ENCODE measurements at regions not wholly inside any gene's neighbourhood (a gene's known extent, or its start where the extent isn't known, plus 50 kb on each side); places are given as distances from the start of the nearest gene placed in this dataset.

GRCh38 chr7:35339811-35340210 is 85.9 kb upstream of the TBX20 start:
- TF ChIP-seq TAF1 (IDR thresholded peaks at IDR 0.05; ENCODE audit: borderline replicate concordance, insufficient read depth, low read length) (no peak), REST (IDR thresholded peaks at IDR 0.05; ENCODE audit: insufficient read depth in 1 of 2, low read depth in 2 of 2, low read length in 2 of 2) (no peak), SIN3A (IDR thresholded peaks at IDR 0.05; ENCODE audit: borderline replicate concordance, insufficient read depth, low read length) (no peak), POLR2AphosphoS5 (IDR thresholded peaks at IDR 0.05; ENCODE audit: low read depth, low read length) (no peak), FOXP2 (optimal IDR thresholded peaks at IDR 0.05; ENCODE audit: borderline replicate concordance, extremely low read depth, extremely low read length, insufficient read depth) (no peak)

DNA sequence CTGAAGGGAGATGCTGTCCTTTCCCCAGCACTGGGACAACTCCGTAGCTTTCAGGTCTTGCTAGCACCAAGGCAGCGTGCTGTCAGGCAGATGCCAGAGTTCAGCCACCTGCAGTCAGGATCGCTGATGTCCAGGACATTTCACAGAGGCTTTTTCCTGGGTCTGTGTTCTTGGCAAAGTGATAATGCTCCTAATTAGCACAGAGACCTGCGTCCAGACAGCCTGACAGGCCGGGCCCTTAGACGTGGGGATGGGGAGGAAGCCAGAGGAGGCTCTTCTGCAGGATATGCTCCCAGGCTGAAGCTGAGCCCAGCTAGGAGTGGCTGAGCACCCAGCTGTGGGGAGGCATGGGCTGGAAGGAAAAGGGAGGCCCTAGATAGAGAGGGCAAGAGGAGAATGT is 82.5 kb upstream of the TBX20 start:
- TF ChIP-seq FOXP2 (optimal IDR thresholded peaks at IDR 0.05; ENCODE audit: borderline replicate concordance, extremely low read depth, extremely low read length, insufficient read depth) = no peak
- no peak for TF ChIP-seq REST (IDR thresholded peaks at IDR 0.05; ENCODE audit: insufficient read depth in 1 of 2, low read depth in 2 of 2, low read length in 2 of 2)
- no peak for TF ChIP-seq SIN3A (IDR thresholded peaks at IDR 0.05; ENCODE audit: borderline replicate concordance, insufficient read depth, low read length)
- TF ChIP-seq TAF1 (IDR thresholded peaks at IDR 0.05; ENCODE audit: borderline replicate concordance, insufficient read depth, low read length) = no peak
- no peak for TF ChIP-seq POLR2AphosphoS5 (IDR thresholded peaks at IDR 0.05; ENCODE audit: low read depth, low read length)

DNA sequence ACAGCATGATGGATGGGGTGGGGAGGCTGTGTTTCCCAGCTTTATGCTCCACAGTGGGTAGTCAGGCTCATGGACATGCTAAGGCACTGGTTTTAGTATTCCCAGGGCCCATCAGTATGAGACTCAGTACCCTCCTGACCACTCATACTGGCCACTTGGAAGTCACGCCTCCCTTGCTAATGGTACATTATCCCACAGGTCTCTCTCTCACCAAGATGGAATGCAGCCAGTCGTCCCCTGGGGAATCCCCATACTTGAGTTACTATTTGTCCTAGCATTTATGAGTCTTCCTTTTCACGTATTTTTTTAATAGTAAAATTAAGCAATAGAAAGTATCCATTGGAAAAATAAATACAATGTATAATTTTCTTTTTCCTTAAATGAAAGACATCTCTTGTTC is 80.6 kb upstream of the TBX20 start:
- TF ChIP-seq SIN3A (IDR thresholded peaks at IDR 0.05; ENCODE audit: borderline replicate concordance, insufficient read depth, low read length) = no peak
- TF ChIP-seq FOXP2 (optimal IDR thresholded peaks at IDR 0.05; ENCODE audit: borderline replicate concordance, extremely low read depth, extremely low read length, insufficient read depth) = no peak
- TF ChIP-seq POLR2AphosphoS5 (IDR thresholded peaks at IDR 0.05; ENCODE audit: low read depth, low read length) = no peak
- no peak for TF ChIP-seq REST (IDR thresholded peaks at IDR 0.05; ENCODE audit: insufficient read depth in 1 of 2, low read depth in 2 of 2, low read length in 2 of 2)
- TF ChIP-seq TAF1 (IDR thresholded peaks at IDR 0.05; ENCODE audit: borderline replicate concordance, insufficient read depth, low read length) = no peak

- TF ChIP-seq TAF1 (IDR thresholded peaks at IDR 0.05; ENCODE audit: borderline replicate concordance, insufficient read depth, low read length) (no peak), SIN3A (IDR thresholded peaks at IDR 0.05; ENCODE audit: borderline replicate concordance, insufficient read depth, low read length) (no peak), REST (IDR thresholded peaks at IDR 0.05; ENCODE audit: insufficient read depth in 1 of 2, low read depth in 2 of 2, low read length in 2 of 2) (no peak), POLR2AphosphoS5 (IDR thresholded peaks at IDR 0.05; ENCODE audit: low read depth, low read length) (no peak), FOXP2 (optimal IDR thresholded peaks at IDR 0.05; ENCODE audit: borderline replicate concordance, extremely low read depth, extremely low read length, insufficient read depth) (no peak)
These were observed 79.4 kb upstream of the TBX20 start for GRCh38 chr7:35333265-35333664.
